Nephron progenitor cell (in vitro differentiated cells): ENCODE measurements at regions not wholly inside any gene's neighbourhood (a gene's known extent, or its start where the extent isn't known, plus 50 kb on each side); places are given as distances from the start of the nearest gene placed in this dataset.
A peak's percentile ranks its signal among the peaks of the same experiment; 100 is the strongest.

Experiments used
- DNase-seq: peaks from one replicate; pipeline ENCODE4 v3.0.0; 2021
- H3K27ac Mint-ChIP-seq: 2 replicates; pipeline ENCODE4 v1.8.0; 2021; ENCODE audit warnings: mild to moderate bottlenecking, moderate library complexity, mixed read lengths
- H3K27me3 Mint-ChIP-seq: 2 replicates; pipeline ENCODE4 v1.8.0; 2021; ENCODE audit warnings: mild to moderate bottlenecking, low read depth, mixed read lengths; ENCODE audit not compliant: poor library complexity
- H3K36me3 Mint-ChIP-seq: 2 replicates; pipeline ENCODE4 v1.8.0; 2021; ENCODE audit warnings: low read depth, mixed read lengths
- H3K4me1 Mint-ChIP-seq: 2 replicates; pipeline ENCODE4 v1.8.0; 2021; ENCODE audit warnings: mixed read lengths
- H3K4me3 Mint-ChIP-seq: 2 replicates; pipeline ENCODE4 v1.8.0; 2021; ENCODE audit warnings: mild to moderate bottlenecking, moderate library complexity, mixed read lengths
- H3K9me3 Mint-ChIP-seq: 2 replicates; pipeline ENCODE4 v1.8.0; 2021; ENCODE audit warnings: mild to moderate bottlenecking, moderate library complexity, mixed read lengths
- CTCF ChIP-seq: fragments of 200-600 bp; sonication (generic); IDR thresholded peaks from 2 replicates; pipeline ENCODE4 v1.5.0; 2021; ENCODE audit warnings: antibody characterized with exemption

- H3K36me3 Mint-ChIP-seq = no peaks in the 10 kb centered on the region
Observed at GRCh38 chr5:44511596-44511995, 122.4 kb upstream of the FGF10 start.

GRCh38 chr5:44506561-44506960 lies 117.3 kb upstream of the FGF10 start:
- Mint-ChIP-seq H3K9me3 (no peaks in the 10 kb centered on the region), H3K4me3 (no peak overlapping the region), H3K27me3 (no peaks in the 10 kb centered on the region), H3K27ac (peak overlapping the region; percentile 71), H3K4me1 (peaks cover 21% of the 10 kb centered on the region), H3K36me3 (no peaks in the 10 kb centered on the region)
- TF ChIP-seq CTCF = no peak
- no peak for DNase-seq

More at GRCh38 chr5:44511596-44511995, 122.4 kb upstream of the FGF10 start:
- H3K27ac Mint-ChIP-seq = no peak overlapping the region
- no peak for DNase-seq
- no peak overlapping the region for H3K4me3 Mint-ChIP-seq
- TF ChIP-seq CTCF = no peak
- H3K27me3 Mint-ChIP-seq = no peaks in the 10 kb centered on the region
- H3K9me3 Mint-ChIP-seq = no peaks in the 10 kb centered on the region
- H3K4me1 Mint-ChIP-seq = peaks cover 53% of the 10 kb centered on the region

GRCh38 chr5:44499381-44499780 lies 110.2 kb upstream of the FGF10 start:
- no peaks in the 10 kb centered on the region for H3K27me3 Mint-ChIP-seq
- H3K4me3 Mint-ChIP-seq = no peak overlapping the region
- no peaks in the 10 kb centered on the region for H3K36me3 Mint-ChIP-seq
- H3K9me3 Mint-ChIP-seq = no peaks in the 10 kb centered on the region
- no peak for TF ChIP-seq CTCF
- no peak overlapping the region for H3K27ac Mint-ChIP-seq
- peaks cover 16% of the 10 kb centered on the region for H3K4me1 Mint-ChIP-seq
- no peak for DNase-seq

- TF ChIP-seq CTCF = no peak
- no peak for DNase-seq
- Mint-ChIP-seq H3K27ac (no peak overlapping the region), H3K27me3 (no peaks in the 10 kb centered on the region), H3K4me1 (peaks cover 16% of the 10 kb centered on the region), H3K9me3 (peaks cover 3% of the 10 kb centered on the region), H3K36me3 (no peaks in the 10 kb centered on the region), H3K4me3 (no peak overlapping the region)
Observed at GRCh38 chr5:44497606-44498005, 108.4 kb upstream of the FGF10 start.

GRCh38 chr5:44495280-44495679 lies 106.1 kb upstream of the FGF10 start:
- H3K27me3 Mint-ChIP-seq = peaks cover 3% of the 10 kb centered on the region

More at GRCh38 chr5:44495280-44495679, 106.1 kb upstream of the FGF10 start:
- H3K9me3 Mint-ChIP-seq = peaks cover 7% of the 10 kb centered on the region
- peaks cover 9% of the 10 kb centered on the region for H3K4me1 Mint-ChIP-seq
- TF ChIP-seq CTCF = no peak
- H3K36me3 Mint-ChIP-seq = no peaks in the 10 kb centered on the region
- no peak for DNase-seq
- H3K27ac Mint-ChIP-seq = no peak overlapping the region
- no peak overlapping the region for H3K4me3 Mint-ChIP-seq
